ENCODE measurements at regions not wholly inside any gene's neighbourhood (a gene's known extent, or its start where the extent isn't known, plus 50 kb on each side); places are given as distances from the start of the nearest gene placed in this dataset.

DNA sequence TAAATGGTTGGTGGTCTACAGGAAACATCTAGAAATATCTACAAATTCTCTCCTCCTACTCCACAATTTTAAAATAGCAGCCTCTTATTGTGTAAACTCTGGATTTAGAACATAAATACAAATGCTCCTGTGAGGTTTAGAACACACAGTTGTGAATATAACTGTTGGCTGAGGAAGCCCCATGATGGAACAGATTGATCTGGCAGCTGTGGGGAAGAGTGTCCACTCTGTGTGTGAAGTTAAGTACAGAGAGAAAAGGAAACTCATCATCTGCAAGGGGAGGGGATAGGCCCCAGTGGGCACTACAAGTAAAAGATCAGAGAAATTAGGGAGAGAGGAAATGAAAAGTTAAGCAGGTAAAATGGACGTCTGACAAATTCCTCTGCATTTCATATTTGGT is 422.7 kb upstream of the FSHR start:
- TF ChIP-seq CTCF (conservative IDR thresholded peaks at IDR 0.05 in 1 of 2, IDR thresholded peaks at IDR 0.05 in 1 of 2; ENCODE audit: extremely low read depth in 1 of 2, insufficient read depth in 1 of 2, low read depth in 1 of 2, low read length in 2 of 2) (no peak), EZH2 (IDR thresholded peaks at IDR 0.05; ENCODE audit: borderline replicate concordance, low read length) (no peak)

Measured in mammary epithelial cell (primary cell).